Activated CD4-positive, alpha-beta T cell treated with anti-CD3 and anti-CD28 coated beads, Interleukin-2, Interleukin-6, amounts not matched to agents 100 ng/mL and 50 ng/mL, durations not matched to agents 16 hours and 8 hours (primary cell): ENCODE measurements at regions not wholly inside any gene's neighbourhood (a gene's known extent, or its start where the extent isn't known, plus 50 kb on each side); places are given as distances from the start of the nearest gene placed in this dataset.
A peak's percentile ranks its signal among the peaks of the same experiment; 100 is the strongest.

Experiments used
- DNase-seq: peaks from one replicate; pipeline ENCODE4 v3.0.0-alpha.2; 2020

GRCh38 chr16:79808731-79809130 is 208.2 kb upstream of the MAF start:
- no peak for DNase-seq

- DNase-seq: no peak
Observed at GRCh38 chr16:79806757-79807156, 206.2 kb upstream of the MAF start.

- no peak for DNase-seq
Observed at GRCh38 chr16:79805621-79806020, 205.1 kb upstream of the MAF start.

- DNase-seq: no peak
Observed at GRCh38 chr16:79801646-79802045, 201.1 kb upstream of the MAF start.

- no peak for DNase-seq
Observed at GRCh38 chr16:79800016-79800608, 199.6 kb upstream of the MAF start.

GRCh38 chr16:79798416-79799053 is 198.0 kb upstream of the MAF start:
- no peak for DNase-seq

- DNase-seq: no peak
Observed at GRCh38 chr16:79797486-79797885, 196.9 kb upstream of the MAF start.

GRCh38 chr16:79795556-79795955 is 195.0 kb upstream of the MAF start:
- no peak for DNase-seq

GRCh38 chr16:79794941-79795340 is 194.4 kb upstream of the MAF start:
- no peak for DNase-seq

- DNase-seq: no peak
Observed at GRCh38 chr16:79792664-79793351, 192.3 kb upstream of the MAF start.

GRCh38 chr16:79792076-79792475 is 191.5 kb upstream of the MAF start:
- DNase-seq: no peak

- no peak for DNase-seq
Observed at GRCh38 chr16:79790854-79791253, 190.3 kb upstream of the MAF start.

- no peak for DNase-seq
Observed at GRCh38 chr16:79788949-79789348, 188.4 kb upstream of the MAF start.

- no peak for DNase-seq
Observed at GRCh38 chr16:79786389-79786788, 185.9 kb upstream of the MAF start.

GRCh38 chr16:79784007-79784406 is 183.5 kb upstream of the MAF start:
- DNase-seq: no peak

GRCh38 chr16:79777679-79778078 is 177.1 kb upstream of the MAF start:
- no peak for DNase-seq

- DNase-seq: no peak
Observed at GRCh38 chr16:79776243-79776847, 175.8 kb upstream of the MAF start.

- no peak for DNase-seq
Observed at GRCh38 chr16:79772784-79773183, 172.2 kb upstream of the MAF start.

- DNase-seq: no peak
Observed at GRCh38 chr16:79772048-79772447, 171.5 kb upstream of the MAF start.

GRCh38 chr16:79770244-79771064 is 169.9 kb upstream of the MAF start:
- DNase-seq: peak; percentile 87

GRCh38 chr16:79769928-79770243 is 169.3 kb upstream of the MAF start:
- no peak for DNase-seq

GRCh38 chr16:79769270-79769927 is 168.9 kb upstream of the MAF start:
- DNase-seq: no peak
